HG03469 (cell line): ENCODE measurements at regions not wholly inside any gene's neighbourhood (a gene's known extent, or its start where the extent isn't known, plus 50 kb on each side); places are given as distances from the start of the nearest gene placed in this dataset.

ENCODE experiments used
- ATAC-seq: cut with Tn5 transposase; IDR thresholded peaks from one replicate; pipeline ENCODE4 v1.9.1; 2021; ENCODE audit warnings: mild to moderate bottlenecking, moderate library complexity, moderate number of reproducible peaks; ENCODE audit not compliant: unreplicated experiment

GRCh38 chr13:22082437-22083100 is 411.7 kb downstream of the FGF9 start:
- ATAC-seq, result no peak

- ATAC-seq, result no peak
These were observed 414.1 kb downstream of the FGF9 start for GRCh38 chr13:22085001-22085400.

GRCh38 chr13:22086597-22087330 is 415.9 kb downstream of the FGF9 start:
- no peak for ATAC-seq

GRCh38 chr13:22090106-22090505 is 419.2 kb downstream of the FGF9 start:
- ATAC-seq, result no peak

GRCh38 chr13:22091222-22091970 is 420.5 kb downstream of the FGF9 start:
- ATAC-seq, result no peak

GRCh38 chr13:22091971-22092300 is 421.1 kb downstream of the FGF9 start:
- ATAC-seq, result no peak

- no peak for ATAC-seq
These were observed 422.1 kb downstream of the FGF9 start for GRCh38 chr13:22092791-22093560.

GRCh38 chr13:22095794-22096193 is 424.9 kb downstream of the FGF9 start:
- ATAC-seq, result no peak

GRCh38 chr13:22099585-22099984 is 428.7 kb downstream of the FGF9 start:
- ATAC-seq, result no peak

- no peak for ATAC-seq
These were observed 431.4 kb downstream of the FGF9 start for GRCh38 chr13:22102271-22102670.

- ATAC-seq, result no peak
These were observed 432.5 kb downstream of the FGF9 start for GRCh38 chr13:22103046-22104027.

- no peak for ATAC-seq
These were observed 435.2 kb downstream of the FGF9 start for GRCh38 chr13:22106058-22106457.

- ATAC-seq, result no peak
These were observed 436.7 kb downstream of the FGF9 start for GRCh38 chr13:22107549-22107948.

GRCh38 chr13:22108283-22108942 is 437.5 kb downstream of the FGF9 start:
- ATAC-seq, result no peak

- no peak for ATAC-seq
These were observed 438.1 kb downstream of the FGF9 start for GRCh38 chr13:22108979-22109378.

- ATAC-seq, result no peak
These were observed 439.5 kb downstream of the FGF9 start for GRCh38 chr13:22110368-22110767.

- ATAC-seq, result no peak
These were observed 440.4 kb downstream of the FGF9 start for GRCh38 chr13:22111152-22111783.

- no peak for ATAC-seq
These were observed 441.1 kb downstream of the FGF9 start for GRCh38 chr13:22111961-22112360.
